Glutamatergic neuron (in vitro differentiated cells): ENCODE measurements at regions not wholly inside any gene's neighbourhood (a gene's known extent, or its start where the extent isn't known, plus 50 kb on each side); places are given as distances from the start of the nearest gene placed in this dataset.

ENCODE experiments used
- DNase-seq: peaks from one replicate; pipeline ENCODE4 v3.0.0; 2022
- H3K27ac Mint-ChIP-seq: one replicate; pipeline ENCODE4 v1.8.0; 2020; ENCODE audit warnings: mild to moderate bottlenecking, mixed read lengths, inconsistent platforms; ENCODE audit not compliant: unreplicated experiment
- H3K27me3 Mint-ChIP-seq: one replicate; pipeline ENCODE4 v1.8.0; 2020; ENCODE audit warnings: mild to moderate bottlenecking, moderate library complexity, mixed read lengths, inconsistent platforms; ENCODE audit not compliant: unreplicated experiment
- H3K36me3 Mint-ChIP-seq: one replicate; pipeline ENCODE4 v1.8.0; 2020; ENCODE audit warnings: mild to moderate bottlenecking, mixed read lengths, inconsistent platforms; ENCODE audit not compliant: unreplicated experiment
- H3K4me1 Mint-ChIP-seq: one replicate; pipeline ENCODE4 v1.8.0; 2020; ENCODE audit warnings: mild to moderate bottlenecking, low read depth, mixed read lengths, inconsistent platforms; ENCODE audit not compliant: unreplicated experiment
- H3K4me3 Mint-ChIP-seq: one replicate; pipeline ENCODE4 v1.8.0; 2020; ENCODE audit warnings: mild to moderate bottlenecking, mixed read lengths, inconsistent platforms; ENCODE audit not compliant: unreplicated experiment
- H3K9me3 Mint-ChIP-seq: one replicate; pipeline ENCODE4 v1.8.0; 2020; ENCODE audit warnings: mild to moderate bottlenecking, moderate library complexity, mixed read lengths, inconsistent platforms; ENCODE audit not compliant: unreplicated experiment
- CTCF ChIP-seq: fragments of 200-600 bp; sonication (generic); IDR thresholded peaks from one replicate; pipeline ENCODE4 v1.5.0; 2021; ENCODE audit not compliant: partially characterized antibody, unreplicated experiment

GRCh38 chr6:148251891-148252290, 90.7 kb upstream of the SASH1 start:
- Mint-ChIP-seq H3K4me1 (peaks cover 6% of the 10 kb centered on the region), H3K4me3 (no peak overlapping the region), H3K9me3 (no peaks in the 10 kb centered on the region), H3K36me3 (no peaks in the 10 kb centered on the region), H3K27ac (no peak overlapping the region), H3K27me3 (no peaks in the 10 kb centered on the region)
- DNase-seq, result no peak
- TF ChIP-seq CTCF, result no peak

GRCh38 chr6:148257810-148258209, 84.8 kb upstream of the SASH1 start:
- Mint-ChIP-seq H3K27me3 (peaks cover 2% of the 10 kb centered on the region), H3K9me3 (no peaks in the 10 kb centered on the region), H3K4me3 (no peak overlapping the region), H3K36me3 (peaks cover 4% of the 10 kb centered on the region), H3K27ac (no peak overlapping the region), H3K4me1 (no peaks in the 10 kb centered on the region)
- no peak for TF ChIP-seq CTCF
- no peak for DNase-seq

GRCh38 chr6:148258868-148259267, 83.8 kb upstream of the SASH1 start:
- Mint-ChIP-seq H3K36me3 (peaks cover 4% of the 10 kb centered on the region), H3K27ac (no peak overlapping the region), H3K9me3 (no peaks in the 10 kb centered on the region), H3K4me3 (no peak overlapping the region), H3K27me3 (peaks cover 2% of the 10 kb centered on the region), H3K4me1 (no peaks in the 10 kb centered on the region)
- TF ChIP-seq CTCF, result no peak
- DNase-seq, result no peak

GRCh38 chr6:148261470-148261869, 81.2 kb upstream of the SASH1 start:
- Mint-ChIP-seq H3K4me1 (no peaks in the 10 kb centered on the region), H3K4me3 (no peak overlapping the region), H3K27me3 (peaks cover 2% of the 10 kb centered on the region), H3K36me3 (peaks cover 4% of the 10 kb centered on the region), H3K27ac (no peak overlapping the region), H3K9me3 (no peaks in the 10 kb centered on the region)
- TF ChIP-seq CTCF, result no peak
- no peak for DNase-seq

- Mint-ChIP-seq H3K27me3 (peaks cover 2% of the 10 kb centered on the region), H3K27ac (no peak overlapping the region), H3K4me1 (no peaks in the 10 kb centered on the region), H3K4me3 (no peak overlapping the region), H3K36me3 (peaks cover 4% of the 10 kb centered on the region), H3K9me3 (no peaks in the 10 kb centered on the region)
- DNase-seq, result no peak
- TF ChIP-seq CTCF, result no peak
Measured at GRCh38 chr6:148263010-148263409, 79.6 kb upstream of the SASH1 start.
